GM12873 (cell line): ENCODE measurements at regions not wholly inside any gene's neighbourhood (a gene's known extent, or its start where the extent isn't known, plus 50 kb on each side); places are given as distances from the start of the nearest gene placed in this dataset.

Experiments used
- CTCF ChIP-seq: IDR thresholded peaks from 2 replicates; pipeline ENCODE4 v1.5.1; 2012; ENCODE audit warnings: low read depth, mild to moderate bottlenecking, moderate library complexity, low read length, control low read depth; ENCODE audit not compliant: insufficient read depth; ENCODE audit errors: missing control alignments

DNA sequence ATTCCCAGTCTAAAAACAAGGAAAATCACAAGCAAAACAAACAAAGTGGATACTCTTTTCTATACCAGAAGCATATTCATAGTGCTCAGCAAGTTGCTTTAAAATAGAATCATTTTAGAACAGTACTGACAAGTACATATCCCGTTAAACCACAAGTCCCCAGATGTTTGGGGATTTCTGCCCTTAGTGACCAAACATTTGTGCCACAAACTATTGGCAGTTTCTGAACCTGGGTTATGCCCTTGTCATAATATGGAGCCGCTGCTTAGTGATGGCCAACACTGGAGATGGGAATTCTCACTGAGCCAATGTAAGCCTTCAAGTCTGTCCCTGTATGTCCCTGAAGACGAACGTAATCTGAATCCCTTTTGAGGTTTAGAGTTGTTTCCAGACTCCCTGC is 436.7 kb upstream of the JAG1 start:
- TF ChIP-seq CTCF: no peak

- TF ChIP-seq CTCF: no peak
These were observed 437.4 kb upstream of the JAG1 start for GRCh38 chr20:11111191-11111590.

GRCh38 chr20:11112832-11113231 is 439.0 kb upstream of the JAG1 start:
- no peak for TF ChIP-seq CTCF

- TF ChIP-seq CTCF: no peak
These were observed 440.6 kb upstream of the JAG1 start for GRCh38 chr20:11114382-11114781.

GRCh38 chr20:11117808-11118528 is 444.2 kb upstream of the JAG1 start:
- no peak for TF ChIP-seq CTCF

DNA sequence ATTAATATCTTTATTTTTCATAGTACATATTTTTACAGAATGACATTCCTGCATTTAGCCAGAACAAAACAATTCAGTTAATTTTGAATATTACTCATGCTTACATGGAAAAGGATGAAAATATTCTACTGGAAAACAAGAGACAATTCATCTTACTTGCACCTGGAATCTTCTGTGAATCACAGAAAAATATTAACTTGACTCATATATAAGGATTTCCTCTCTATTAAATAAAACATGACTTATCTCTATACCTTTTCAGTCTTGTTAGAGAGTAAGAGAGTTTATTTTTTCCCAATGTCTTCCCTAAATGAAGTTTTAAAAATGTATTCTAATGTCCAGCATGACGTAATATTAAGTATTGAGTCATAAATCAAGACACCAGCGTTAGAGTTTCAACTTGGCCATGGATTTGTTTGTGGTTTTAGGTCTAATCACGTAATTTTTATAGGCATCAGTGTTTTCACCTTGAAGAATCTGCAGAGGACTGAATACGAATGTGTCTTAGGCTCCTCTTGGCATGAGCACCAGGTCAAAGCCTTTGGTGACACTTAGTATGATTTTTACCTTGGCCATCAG is 445.1 kb upstream of the JAG1 start:
- TF ChIP-seq CTCF: no peak

DNA sequence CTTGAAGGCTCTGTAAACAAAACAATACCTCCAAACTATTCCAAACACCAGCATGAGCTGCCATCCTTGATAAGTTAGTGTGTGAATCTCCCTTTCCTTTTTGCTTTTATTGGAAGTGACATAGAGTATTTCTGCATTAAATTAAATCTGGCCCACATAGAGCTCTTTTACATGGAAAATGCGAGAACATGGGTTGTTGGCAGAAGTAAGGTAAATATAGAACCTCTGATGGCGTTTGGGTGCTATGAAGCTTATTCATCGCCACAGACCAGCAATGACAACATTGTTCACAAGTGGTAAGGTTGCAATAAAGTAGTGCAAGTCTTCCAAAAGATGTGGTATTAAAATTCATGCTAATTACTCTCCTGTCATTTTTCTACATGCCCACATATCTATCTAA is 445.8 kb upstream of the JAG1 start:
- TF ChIP-seq CTCF: no peak
